ENCODE measurements at regions not wholly inside any gene's neighbourhood (a gene's known extent, or its start where the extent isn't known, plus 50 kb on each side); places are given as distances from the start of the nearest gene placed in this dataset.

DNA sequence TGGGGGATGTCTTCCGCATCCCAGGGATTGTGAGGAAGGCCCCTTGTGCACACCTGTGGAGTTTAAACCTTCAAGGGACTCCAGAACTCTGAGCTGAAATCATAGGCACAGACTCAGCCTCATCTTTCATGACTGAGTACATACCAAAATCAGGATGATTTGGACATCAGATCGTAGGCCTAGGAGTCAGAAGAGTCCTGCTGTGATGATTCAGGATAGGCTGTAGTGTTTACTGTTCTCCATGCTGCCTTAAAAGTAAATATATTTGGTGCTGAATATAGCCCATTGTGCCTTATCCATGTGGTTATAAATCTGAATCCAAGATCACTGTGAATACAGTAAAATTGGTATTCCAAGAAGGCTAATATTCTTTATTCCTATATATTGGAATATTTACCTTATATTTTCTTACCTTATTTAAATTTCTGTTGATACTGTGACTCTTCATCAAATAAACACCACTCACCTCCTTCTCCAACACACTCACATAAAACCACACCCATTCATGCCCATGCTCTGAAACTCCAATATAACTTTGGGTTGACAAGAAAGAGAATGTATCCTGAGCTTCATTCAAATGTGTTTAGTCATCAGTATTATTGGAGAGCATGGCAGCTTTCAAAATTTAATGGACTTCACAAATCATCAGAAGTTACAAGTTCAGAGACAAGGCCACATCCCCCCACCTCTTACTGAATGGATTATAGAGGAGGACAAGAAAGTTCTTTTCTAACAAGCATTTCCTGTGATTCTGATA lies 561.4 kb upstream of the LINC00305 start:
- no peak for TF ChIP-seq POLR2AphosphoS5 (IDR thresholded peaks at IDR 0.05)
- TF ChIP-seq, protein P1, sequence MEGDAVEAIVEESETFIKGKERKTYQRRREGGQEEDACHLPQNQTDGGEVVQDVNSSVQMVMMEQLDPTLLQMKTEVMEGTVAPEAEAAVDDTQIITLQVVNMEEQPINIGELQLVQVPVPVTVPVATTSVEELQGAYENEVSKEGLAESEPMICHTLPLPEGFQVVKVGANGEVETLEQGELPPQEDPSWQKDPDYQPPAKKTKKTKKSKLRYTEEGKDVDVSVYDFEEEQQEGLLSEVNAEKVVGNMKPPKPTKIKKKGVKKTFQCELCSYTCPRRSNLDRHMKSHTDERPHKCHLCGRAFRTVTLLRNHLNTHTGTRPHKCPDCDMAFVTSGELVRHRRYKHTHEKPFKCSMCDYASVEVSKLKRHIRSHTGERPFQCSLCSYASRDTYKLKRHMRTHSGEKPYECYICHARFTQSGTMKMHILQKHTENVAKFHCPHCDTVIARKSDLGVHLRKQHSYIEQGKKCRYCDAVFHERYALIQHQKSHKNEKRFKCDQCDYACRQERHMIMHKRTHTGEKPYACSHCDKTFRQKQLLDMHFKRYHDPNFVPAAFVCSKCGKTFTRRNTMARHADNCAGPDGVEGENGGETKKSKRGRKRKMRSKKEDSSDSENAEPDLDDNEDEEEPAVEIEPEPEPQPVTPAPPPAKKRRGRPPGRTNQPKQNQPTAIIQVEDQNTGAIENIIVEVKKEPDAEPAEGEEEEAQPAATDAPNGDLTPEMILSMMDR (IDR thresholded peaks at IDR 0.05) = no peak
